GM18505 (cell line): ENCODE measurements at regions not wholly inside any gene's neighbourhood (a gene's known extent, or its start where the extent isn't known, plus 50 kb on each side); places are given as distances from the start of the nearest gene placed in this dataset.
"Not testable (repeated sequence)": the region's sequence is repeated elsewhere in the genome, so short reads cannot be mapped to it uniquely, and the experiment has no call there.

ENCODE experiments used
- ATAC-seq: cut with Tn5 transposase; IDR thresholded peaks from one replicate; pipeline ENCODE4 v1.9.1; 2021; ENCODE audit not compliant: unreplicated experiment
- POLR2A ChIP-seq: IDR thresholded peaks from 4 replicates; pipeline ENCODE4 v1.6.1; 2011; ENCODE audit warnings: borderline replicate concordance; ENCODE audit not compliant: insufficient read depth, insufficient read length; ENCODE audit errors: extremely low read depth

- no peak for ATAC-seq
- TF ChIP-seq POLR2A, result no peak
Measured at GRCh38 chr14:30349520-30349919, 209.4 kb upstream of the G2E3 start.

GRCh38 chr14:30354439-30354838 is 204.5 kb upstream of the G2E3 start:
- no peak for TF ChIP-seq POLR2A
- no peak for ATAC-seq

GRCh38 chr14:30355431-30355913 is 203.5 kb upstream of the G2E3 start:
- TF ChIP-seq POLR2A, result no peak
- peak; percentile 82 for ATAC-seq

DNA sequence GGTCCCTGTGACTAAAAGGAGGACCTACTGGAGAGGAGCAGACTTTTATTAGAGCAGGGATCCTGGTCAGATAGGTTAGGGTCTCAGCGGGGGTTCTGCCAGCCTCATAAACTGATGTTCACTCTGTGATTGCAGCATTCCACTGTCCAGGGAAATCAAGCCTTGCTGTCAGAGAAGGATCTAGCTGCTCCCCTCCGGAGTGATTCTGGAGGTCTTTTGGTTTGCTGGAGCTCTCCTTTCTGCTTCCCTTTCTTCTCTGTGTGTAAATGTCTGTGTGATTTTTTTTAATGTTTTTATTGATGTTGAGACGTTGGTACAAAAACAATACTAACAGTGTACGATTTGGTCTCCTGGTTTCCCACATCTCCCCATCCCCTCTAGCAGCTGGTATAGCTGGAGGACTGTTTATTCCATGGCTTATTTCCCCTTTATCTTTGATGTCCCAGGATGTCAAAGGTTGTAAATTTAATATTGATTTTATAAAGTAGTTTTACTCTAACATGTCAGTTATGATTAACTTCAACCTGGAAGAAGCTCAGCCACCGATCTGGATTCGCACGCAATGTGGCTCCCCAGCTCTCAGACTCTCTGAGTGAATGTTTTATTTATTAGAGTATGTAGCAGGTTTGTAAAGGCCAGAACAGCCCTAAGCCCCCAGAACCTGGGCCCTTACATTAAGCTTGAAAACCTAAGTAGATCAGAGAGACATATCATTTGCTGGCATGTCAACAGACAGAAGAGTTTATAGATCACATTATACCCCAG is 202.3 kb upstream of the G2E3 start:
- no peak for ATAC-seq
- no peak for TF ChIP-seq POLR2A

DNA sequence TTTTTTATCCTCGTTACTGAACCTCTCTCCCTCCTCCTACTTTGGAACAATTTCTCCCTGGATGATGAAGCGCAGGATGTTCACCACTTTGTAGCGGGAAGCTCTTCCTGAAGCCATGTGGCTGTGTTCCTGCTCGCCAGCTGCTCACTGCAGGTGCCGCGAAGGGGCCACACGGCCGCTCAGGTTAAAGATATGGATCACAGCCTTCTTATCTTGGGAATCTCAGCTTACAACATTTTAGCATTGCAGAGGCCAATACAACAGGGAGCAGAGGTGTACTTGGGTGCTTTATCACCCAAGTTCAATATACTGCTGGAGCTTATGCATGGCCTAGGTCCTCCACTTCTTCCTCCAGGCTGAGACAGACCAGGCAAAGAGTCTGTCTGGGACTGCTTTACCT is 201.2 kb upstream of the G2E3 start:
- no peak for TF ChIP-seq POLR2A
- ATAC-seq, result no peak

DNA sequence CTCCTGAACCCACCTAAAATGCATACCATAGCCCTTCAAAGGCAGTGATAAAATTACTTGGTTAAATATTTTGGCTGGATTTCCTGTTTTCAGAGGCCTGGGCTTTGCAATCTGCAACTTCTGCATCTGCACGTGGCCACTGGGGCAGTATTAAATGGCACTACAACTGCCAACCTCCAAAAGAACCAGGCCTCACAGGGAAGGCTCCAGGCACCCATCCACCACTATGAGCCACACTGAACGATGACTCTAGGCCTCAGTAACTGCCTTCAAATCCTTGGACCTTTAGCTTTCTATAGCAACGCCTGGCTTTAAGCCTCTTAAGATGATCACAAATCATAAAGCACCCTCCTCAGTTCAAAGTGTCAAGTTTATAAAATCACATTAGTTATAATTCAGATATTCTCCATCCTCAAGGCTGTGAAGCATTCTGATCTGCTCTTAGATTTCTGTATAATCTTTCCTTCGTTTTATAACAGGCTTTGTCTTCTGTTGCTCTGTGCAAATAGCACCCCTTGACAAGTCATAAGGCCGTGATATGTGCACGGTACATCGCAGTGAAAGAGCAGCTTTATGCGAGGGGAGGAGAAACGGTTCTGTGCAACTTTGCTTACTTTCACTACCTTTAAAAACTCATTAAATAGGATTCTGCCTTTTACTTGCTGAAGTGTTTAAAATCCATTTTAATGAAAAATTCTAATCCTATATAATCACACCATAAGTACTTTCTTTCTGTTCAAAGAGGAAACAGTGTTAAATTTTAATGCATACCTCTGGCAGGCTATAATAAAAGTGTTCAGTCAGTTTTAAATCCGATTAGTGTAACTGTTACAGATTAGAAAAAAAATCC is 196.4 kb upstream of the G2E3 start:
- no peak for ATAC-seq
- TF ChIP-seq POLR2A, result no peak

- not testable (repeated sequence) for ATAC-seq
Measured at GRCh38 chr14:30363219-30363880, 195.6 kb upstream of the G2E3 start.

- no peak for ATAC-seq
- TF ChIP-seq POLR2A, result no peak
Measured at GRCh38 chr14:30369502-30370180, 189.3 kb upstream of the G2E3 start.

DNA sequence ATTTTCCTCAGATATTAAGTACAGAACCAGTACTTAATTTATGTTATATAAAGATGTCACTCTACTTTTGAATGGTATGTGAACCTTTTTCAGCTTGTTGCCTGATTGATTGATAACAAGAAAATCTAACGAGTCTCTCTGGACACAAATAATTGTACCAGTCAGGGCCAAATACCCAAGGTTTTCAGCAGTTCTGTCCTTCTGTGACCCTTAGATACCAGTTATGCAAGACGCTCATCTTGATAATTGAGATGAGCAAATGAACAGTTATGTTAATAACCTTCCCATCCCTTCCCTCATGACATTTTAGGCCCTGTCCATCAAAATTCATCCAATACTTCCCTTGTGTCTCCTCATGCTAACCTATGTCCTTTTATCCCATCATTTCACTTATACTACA is 185.9 kb upstream of the G2E3 start:
- no peak for ATAC-seq
- no peak for TF ChIP-seq POLR2A

DNA sequence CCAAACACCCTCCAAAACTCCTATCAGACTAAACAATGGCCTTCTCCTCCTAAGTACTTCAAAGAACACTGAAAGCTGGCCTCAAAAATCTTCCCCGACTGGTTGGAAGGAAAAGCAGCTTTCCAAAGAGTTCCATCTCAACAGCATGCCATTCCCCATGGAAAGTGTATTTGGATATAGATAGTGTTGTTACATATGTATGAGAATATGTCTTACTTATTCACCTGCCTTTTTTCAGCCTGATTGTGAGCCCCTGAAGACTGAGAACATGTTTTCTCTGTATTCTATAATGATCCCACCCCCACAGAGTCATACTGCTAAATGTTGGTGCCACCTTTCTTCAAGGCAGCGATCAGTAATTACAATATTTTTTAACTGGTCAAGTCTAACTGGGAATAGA is 185.4 kb upstream of the G2E3 start:
- no peak for TF ChIP-seq POLR2A
- ATAC-seq, result no peak

DNA sequence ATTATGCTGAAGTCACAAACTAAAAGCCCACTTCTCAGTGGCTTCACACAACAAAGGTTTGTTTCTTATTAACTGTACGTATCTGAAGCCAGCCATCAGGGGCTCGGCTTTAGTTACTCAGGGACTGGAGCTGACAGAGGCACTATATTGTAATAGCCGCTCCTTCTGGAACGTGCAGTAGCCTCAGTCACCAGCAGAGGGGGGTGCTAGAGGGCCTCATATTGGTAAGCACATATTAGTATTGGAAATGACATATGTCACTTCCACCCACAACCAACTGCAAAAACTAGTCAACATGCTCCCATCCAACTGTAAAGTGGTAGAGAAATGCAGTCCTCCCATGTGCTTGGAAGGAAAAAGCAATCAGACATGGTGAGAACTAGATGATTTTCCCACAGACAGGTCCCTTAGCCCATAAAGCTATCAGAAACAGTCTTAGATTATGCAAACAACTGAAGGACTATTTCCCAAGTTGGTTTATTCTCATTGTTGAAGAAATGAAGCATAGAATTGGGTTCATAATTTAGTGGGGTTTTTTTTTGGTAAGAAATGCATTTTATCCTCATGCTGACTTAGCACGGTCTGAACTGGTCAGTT is 183.6 kb upstream of the G2E3 start:
- peak; percentile 97 for ATAC-seq
- no peak for TF ChIP-seq POLR2A

DNA sequence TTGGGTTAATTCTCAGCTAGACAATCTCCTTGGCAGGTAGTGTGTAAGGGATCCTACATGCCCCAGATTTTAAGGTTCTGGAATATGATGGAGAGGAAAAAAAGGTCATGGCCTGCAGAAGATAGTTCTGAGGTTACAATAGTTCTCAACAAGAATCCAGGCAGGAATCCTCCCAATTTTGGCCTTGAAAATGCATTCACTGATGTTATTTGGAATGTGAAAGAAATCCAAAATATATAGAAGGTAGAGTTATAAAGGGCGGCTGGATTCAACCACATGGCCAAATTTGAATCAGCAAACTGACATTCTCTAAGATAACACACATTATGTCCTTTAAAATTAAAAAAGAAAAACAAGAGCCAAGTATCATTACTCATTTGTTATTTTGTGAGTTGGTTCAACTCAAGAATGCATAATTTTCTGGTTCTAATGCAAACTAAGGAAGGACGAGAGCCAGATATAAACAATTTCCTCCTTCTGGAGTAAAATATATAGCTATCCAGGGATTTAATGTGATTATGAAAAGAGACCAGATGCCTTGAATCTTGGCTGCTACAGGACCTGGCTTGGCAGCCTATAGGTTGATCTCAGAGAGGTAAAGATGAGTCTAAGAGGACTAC is 177.0 kb upstream of the G2E3 start:
- TF ChIP-seq POLR2A, result no peak
- ATAC-seq, result no peak

- ATAC-seq, result no peak
- TF ChIP-seq POLR2A, result no peak
Measured at GRCh38 chr14:30385925-30386324, 173.0 kb upstream of the G2E3 start.

GRCh38 chr14:30387871-30388270 is 171.1 kb upstream of the G2E3 start:
- ATAC-seq, result no peak
- no peak for TF ChIP-seq POLR2A
